ENCODE measurements at regions not wholly inside any gene's neighbourhood (a gene's known extent, or its start where the extent isn't known, plus 50 kb on each side); places are given as distances from the start of the nearest gene placed in this dataset.

DNA sequence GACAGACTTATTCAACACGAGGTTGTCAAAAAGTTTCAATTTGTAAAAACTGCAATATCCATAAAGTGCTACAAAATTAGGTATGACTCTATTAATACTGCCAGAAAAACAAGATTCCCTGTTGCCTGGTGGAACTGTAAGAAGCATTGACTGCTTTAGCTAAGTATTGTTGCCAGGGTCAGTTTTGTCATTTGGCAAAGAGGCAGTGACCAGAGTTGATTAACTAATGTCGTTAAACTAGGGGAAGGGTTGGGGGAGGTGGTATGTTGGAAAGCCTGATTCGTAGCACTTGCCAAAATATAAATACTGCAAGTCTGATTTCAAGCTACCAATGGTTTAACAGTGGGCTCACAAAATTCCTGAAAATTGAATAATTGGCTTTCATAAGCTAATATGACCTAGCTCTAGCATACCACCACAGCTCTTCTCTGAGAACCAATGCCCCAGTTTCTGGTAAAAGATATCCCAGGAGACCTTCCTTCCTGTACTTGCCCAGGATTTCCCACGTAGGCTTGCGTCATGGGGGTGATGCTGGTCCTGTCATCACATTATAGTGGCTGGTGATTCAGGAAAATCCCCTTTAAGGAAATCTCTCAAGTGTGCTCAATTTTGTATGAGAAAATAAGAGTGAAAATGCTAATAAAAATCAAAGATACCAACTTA is 266.4 kb upstream of the TBC1D5 start:
- no peak for TF ChIP-seq CTCF (IDR thresholded peaks at IDR 0.05)
- TF ChIP-seq CHD2 (IDR thresholded peaks at IDR 0.05; ENCODE audit: low read length, partially characterized antibody) = no peak
- no peak for TF ChIP-seq RAD21 (IDR thresholded peaks at IDR 0.05; ENCODE audit: low read length)
- TF ChIP-seq RCOR1 (IDR thresholded peaks at IDR 0.05; ENCODE audit: low read length) = no peak
- TF ChIP-seq ZBTB33 (IDR thresholded peaks at IDR 0.05; ENCODE audit: borderline replicate concordance, low read depth) = no peak
- no peak for TF ChIP-seq EP300 (IDR thresholded peaks at IDR 0.05; ENCODE audit: borderline replicate concordance in 1 of 2, low read depth in 1 of 2, low read length in 1 of 2)
- TF ChIP-seq POLR2AphosphoS5 (IDR thresholded peaks at IDR 0.05; ENCODE audit: low read depth, low read length) = no peak
- no peak for TF ChIP-seq FOXJ3 (CRISPR knock-in tag; IDR thresholded peaks at IDR 0.05)
- TF ChIP-seq TAF1 (IDR thresholded peaks at IDR 0.05; ENCODE audit: borderline replicate concordance, low read depth, low read length) = no peak
- no peak for TF ChIP-seq TCF12 (IDR thresholded peaks at IDR 0.05)
- no peak for TF ChIP-seq YY1 (IDR thresholded peaks at IDR 0.05; ENCODE audit: low read depth)

Data from SK-N-SH (cell line).